ENCODE measurements at regions not wholly inside any gene's neighbourhood (a gene's known extent, or its start where the extent isn't known, plus 50 kb on each side); places are given as distances from the start of the nearest gene placed in this dataset.

DNA sequence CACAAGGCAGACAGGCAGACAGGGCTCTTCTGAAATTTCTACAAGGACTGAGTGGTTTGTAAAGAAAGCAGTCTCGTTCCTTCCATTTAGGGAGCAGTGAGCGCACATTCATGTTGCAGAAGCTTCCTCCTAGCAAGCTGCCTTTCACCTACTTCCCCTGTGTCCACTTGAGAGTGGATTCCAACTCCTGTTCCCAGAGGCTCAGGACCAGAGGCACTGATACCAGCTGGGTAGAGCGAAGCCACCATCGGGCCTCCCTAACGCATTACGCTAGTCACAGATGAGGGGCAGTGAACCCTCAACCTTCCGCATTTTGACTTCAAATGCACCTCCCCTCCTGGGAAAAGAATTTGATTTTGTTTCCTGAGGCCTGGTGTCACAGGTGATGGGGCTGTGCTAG lies 215.8 kb downstream of the SIPA1L2 start:
- Mint-ChIP-seq H3K27ac (ENCODE audit: low read depth, unreplicated experiment) (no peak overlapping the region), H3K4me3 (ENCODE audit: unreplicated experiment) (no peak overlapping the region), H3K4me1 (ENCODE audit: insufficient read depth, unreplicated experiment) (peaks cover 21% of the 10 kb centered on the region), H3K36me3 (ENCODE audit: insufficient read depth, unreplicated experiment) (peaks cover 25% of the 10 kb centered on the region), H3K9me3 (ENCODE audit: unreplicated experiment) (no peaks in the 10 kb centered on the region), H3K27me3 (ENCODE audit: insufficient read depth, unreplicated experiment) (no peaks in the 10 kb centered on the region)
- DNase-seq (ENCODE audit: unreplicated experiment) = no peak
- no TSS peak for BruUV-seq (replicated peaks)
- ChIA-PET POLR2A (no interaction called here), CTCF (interaction anchor here (0.9 to 1.4 kb wide), 3 partner anchors 18 to 657 kb away, joined by 3 to 5 read pairs (median 3); no protein-coding TSS in a partner anchor)
- intact Hi-C loops (cut with micrococcal nuclease) = loop anchor here (2.0 kb wide), 1 partner anchor 547 kb away; no protein-coding TSS in a partner anchor
- TF ChIP-seq, protein P1, sequence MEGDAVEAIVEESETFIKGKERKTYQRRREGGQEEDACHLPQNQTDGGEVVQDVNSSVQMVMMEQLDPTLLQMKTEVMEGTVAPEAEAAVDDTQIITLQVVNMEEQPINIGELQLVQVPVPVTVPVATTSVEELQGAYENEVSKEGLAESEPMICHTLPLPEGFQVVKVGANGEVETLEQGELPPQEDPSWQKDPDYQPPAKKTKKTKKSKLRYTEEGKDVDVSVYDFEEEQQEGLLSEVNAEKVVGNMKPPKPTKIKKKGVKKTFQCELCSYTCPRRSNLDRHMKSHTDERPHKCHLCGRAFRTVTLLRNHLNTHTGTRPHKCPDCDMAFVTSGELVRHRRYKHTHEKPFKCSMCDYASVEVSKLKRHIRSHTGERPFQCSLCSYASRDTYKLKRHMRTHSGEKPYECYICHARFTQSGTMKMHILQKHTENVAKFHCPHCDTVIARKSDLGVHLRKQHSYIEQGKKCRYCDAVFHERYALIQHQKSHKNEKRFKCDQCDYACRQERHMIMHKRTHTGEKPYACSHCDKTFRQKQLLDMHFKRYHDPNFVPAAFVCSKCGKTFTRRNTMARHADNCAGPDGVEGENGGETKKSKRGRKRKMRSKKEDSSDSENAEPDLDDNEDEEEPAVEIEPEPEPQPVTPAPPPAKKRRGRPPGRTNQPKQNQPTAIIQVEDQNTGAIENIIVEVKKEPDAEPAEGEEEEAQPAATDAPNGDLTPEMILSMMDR (IDR thresholded peaks at IDR 0.05; ENCODE audit: unreplicated experiment) = no peak

DNA sequence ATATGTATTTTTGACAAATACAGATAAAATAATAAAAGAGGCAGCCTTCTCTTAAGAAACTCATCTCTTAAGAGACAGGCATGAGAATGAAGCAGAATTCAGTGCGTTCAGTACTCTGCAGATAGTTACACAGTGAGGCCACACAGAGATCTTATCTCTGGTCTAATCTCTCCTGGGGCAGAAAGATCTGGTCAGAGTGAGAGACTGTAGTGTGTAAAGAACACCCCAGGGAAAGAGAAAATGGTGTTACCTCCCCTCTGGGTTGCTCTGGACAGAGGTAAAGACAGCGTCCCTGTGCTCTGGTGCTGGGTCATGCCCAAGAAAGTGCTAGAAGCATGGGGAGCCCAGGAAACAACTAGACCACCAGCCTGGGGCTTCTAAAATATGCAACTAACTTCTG lies 216.3 kb downstream of the SIPA1L2 start:
- H3K9me3 Mint-ChIP-seq (ENCODE audit: unreplicated experiment) = no peaks in the 10 kb centered on the region
- peaks cover 25% of the 10 kb centered on the region for H3K36me3 Mint-ChIP-seq (ENCODE audit: insufficient read depth, unreplicated experiment)

GRCh38 chr1:232409584-232409983 lies 220.3 kb downstream of the SIPA1L2 start:
- Mint-ChIP-seq H3K4me1 (ENCODE audit: insufficient read depth, unreplicated experiment) (peaks cover 5% of the 10 kb centered on the region), H3K27ac (ENCODE audit: low read depth, unreplicated experiment) (no peak overlapping the region), H3K4me3 (ENCODE audit: unreplicated experiment) (no peak overlapping the region), H3K9me3 (ENCODE audit: unreplicated experiment) (no peaks in the 10 kb centered on the region), H3K36me3 (ENCODE audit: insufficient read depth, unreplicated experiment) (peaks cover 16% of the 10 kb centered on the region), H3K27me3 (ENCODE audit: insufficient read depth, unreplicated experiment) (no peaks in the 10 kb centered on the region)
- CTCF ChIA-PET = interaction anchor here (1.6 kb wide), 1 partner anchor 12 kb away, joined by 4 read pairs; no protein-coding TSS in a partner anchor
- POLR2A ChIA-PET = interaction anchor here (1.1 kb wide), 1 partner anchor 9 kb away, joined by 3 read pairs; no protein-coding TSS in a partner anchor
- TF ChIP-seq, protein P1 (IDR thresholded peaks at IDR 0.05; ENCODE audit: unreplicated experiment) = no peak
- intact Hi-C loops (cut with micrococcal nuclease) = no loop called here
- DNase-seq (ENCODE audit: unreplicated experiment) = no peak
- BruUV-seq (replicated peaks) = no TSS peak

More for the DNA sequence above, 216.3 kb downstream of the SIPA1L2 start:
- intact Hi-C loops (cut with micrococcal nuclease) = loop anchor here (2.0 kb wide), 1 partner anchor 547 kb away; no protein-coding TSS in a partner anchor
- TF ChIP-seq, protein P1 (IDR thresholded peaks at IDR 0.05; ENCODE audit: unreplicated experiment) = no peak
- no peak for DNase-seq (ENCODE audit: unreplicated experiment)
- no TSS peak for BruUV-seq (replicated peaks)
- H3K4me1 Mint-ChIP-seq (ENCODE audit: insufficient read depth, unreplicated experiment) = peaks cover 21% of the 10 kb centered on the region
- POLR2A ChIA-PET = no interaction called here
- CTCF ChIA-PET = interaction anchor here (0.9 kb wide), 1 partner anchor 18 kb away, joined by 3 read pairs; no protein-coding TSS in a partner anchor
- H3K27ac Mint-ChIP-seq (ENCODE audit: low read depth, unreplicated experiment) = no peak overlapping the region
- H3K27me3 Mint-ChIP-seq (ENCODE audit: insufficient read depth, unreplicated experiment) = no peaks in the 10 kb centered on the region
- no peak overlapping the region for H3K4me3 Mint-ChIP-seq (ENCODE audit: unreplicated experiment)

- Mint-ChIP-seq H3K4me3 (ENCODE audit: unreplicated experiment) (no peak overlapping the region), H3K4me1 (ENCODE audit: insufficient read depth, unreplicated experiment) (no peaks in the 10 kb centered on the region), H3K36me3 (ENCODE audit: insufficient read depth, unreplicated experiment) (peaks cover 12% of the 10 kb centered on the region), H3K9me3 (ENCODE audit: unreplicated experiment) (no peaks in the 10 kb centered on the region), H3K27ac (ENCODE audit: low read depth, unreplicated experiment) (no peak overlapping the region), H3K27me3 (ENCODE audit: insufficient read depth, unreplicated experiment) (no peaks in the 10 kb centered on the region)
- no TSS peak for BruUV-seq (replicated peaks)
- DNase-seq (ENCODE audit: unreplicated experiment) = no peak
- intact Hi-C loops (cut with micrococcal nuclease) = no loop called here
- POLR2A ChIA-PET = interaction anchor here (0.5 to 1.2 kb wide), 5 partner anchors 12 to 655 kb away, joined by 3 to 4 read pairs (median 3); no protein-coding TSS in a partner anchor
- CTCF ChIA-PET = interaction anchor here (0.6 to 1.8 kb wide), 3 partner anchors 10 to 236 kb away, joined by 3 to 6 read pairs (median 4); no protein-coding TSS in a partner anchor
- TF ChIP-seq, protein P1 (IDR thresholded peaks at IDR 0.05; ENCODE audit: unreplicated experiment) = no peak
Observed at GRCh38 chr1:232407120-232407519, 222.8 kb downstream of the SIPA1L2 start.

Data from MCF 10A (cell line).